ENCODE measurements at regions not wholly inside any gene's neighbourhood (a gene's known extent, or its start where the extent isn't known, plus 50 kb on each side); places are given as distances from the start of the nearest gene placed in this dataset.

- in situ Hi-C loops (cut with MboI; ENCODE audit: low pct_unique_long_range_greater_than_20kb, low sequenced_read_pairs), result no loop called here
- DNase-seq, result no peak
Observed at GRCh38 chr3:99544786-99545281, 93.6 kb upstream of the COL8A1 start.

- no peak for DNase-seq
- in situ Hi-C loops (cut with MboI; ENCODE audit: low pct_unique_long_range_greater_than_20kb, low sequenced_read_pairs), result no loop called here
Observed at GRCh38 chr3:99543796-99544195, 94.6 kb upstream of the COL8A1 start.

GRCh38 chr3:99542767-99543518, 95.5 kb upstream of the COL8A1 start:
- no peak for DNase-seq
- in situ Hi-C loops (cut with MboI; ENCODE audit: low pct_unique_long_range_greater_than_20kb, low sequenced_read_pairs), result no loop called here

- in situ Hi-C loops (cut with MboI; ENCODE audit: low pct_unique_long_range_greater_than_20kb, low sequenced_read_pairs), result no loop called here
- DNase-seq, result no peak
Observed at GRCh38 chr3:99541181-99541580, 97.2 kb upstream of the COL8A1 start.

GRCh38 chr3:99537416-99537815, 101.0 kb upstream of the COL8A1 start:
- DNase-seq, result no peak

GRCh38 chr3:99536555-99537314, 101.7 kb upstream of the COL8A1 start:
- in situ Hi-C loops (cut with MboI; ENCODE audit: low pct_unique_long_range_greater_than_20kb, low sequenced_read_pairs), result no loop called here
- no peak for DNase-seq

More at GRCh38 chr3:99537416-99537815, 101.0 kb upstream of the COL8A1 start:
- in situ Hi-C loops (cut with MboI; ENCODE audit: low pct_unique_long_range_greater_than_20kb, low sequenced_read_pairs), result no loop called here

- in situ Hi-C loops (cut with MboI; ENCODE audit: low pct_unique_long_range_greater_than_20kb, low sequenced_read_pairs), result no loop called here
- DNase-seq, result no peak
Observed at GRCh38 chr3:99534951-99535704, 103.3 kb upstream of the COL8A1 start.

GRCh38 chr3:99532246-99532645, 106.1 kb upstream of the COL8A1 start:
- in situ Hi-C loops (cut with MboI; ENCODE audit: low pct_unique_long_range_greater_than_20kb, low sequenced_read_pairs), result no loop called here
- DNase-seq, result peak; percentile 53

- no peak for DNase-seq
- in situ Hi-C loops (cut with MboI; ENCODE audit: low pct_unique_long_range_greater_than_20kb, low sequenced_read_pairs), result no loop called here
Observed at GRCh38 chr3:99529265-99529664, 109.1 kb upstream of the COL8A1 start.

GRCh38 chr3:99526921-99527320, 111.5 kb upstream of the COL8A1 start:
- in situ Hi-C loops (cut with MboI; ENCODE audit: low pct_unique_long_range_greater_than_20kb, low sequenced_read_pairs), result no loop called here
- DNase-seq, result no peak

GRCh38 chr3:99524559-99524958, 113.8 kb upstream of the COL8A1 start:
- DNase-seq, result no peak
- in situ Hi-C loops (cut with MboI; ENCODE audit: low pct_unique_long_range_greater_than_20kb, low sequenced_read_pairs), result no loop called here

- DNase-seq, result no peak
- in situ Hi-C loops (cut with MboI; ENCODE audit: low pct_unique_long_range_greater_than_20kb, low sequenced_read_pairs), result no loop called here
Observed at GRCh38 chr3:99523431-99524127, 114.8 kb upstream of the COL8A1 start.

GRCh38 chr3:99522147-99522546, 116.2 kb upstream of the COL8A1 start:
- in situ Hi-C loops (cut with MboI; ENCODE audit: low pct_unique_long_range_greater_than_20kb, low sequenced_read_pairs), result no loop called here
- DNase-seq, result no peak

- no peak for DNase-seq
- in situ Hi-C loops (cut with MboI; ENCODE audit: low pct_unique_long_range_greater_than_20kb, low sequenced_read_pairs), result no loop called here
Observed at GRCh38 chr3:99521551-99521950, 116.8 kb upstream of the COL8A1 start.

GRCh38 chr3:99520513-99520912, 117.9 kb upstream of the COL8A1 start:
- in situ Hi-C loops (cut with MboI; ENCODE audit: low pct_unique_long_range_greater_than_20kb, low sequenced_read_pairs), result no loop called here
- no peak for DNase-seq

- DNase-seq, result no peak
- in situ Hi-C loops (cut with MboI; ENCODE audit: low pct_unique_long_range_greater_than_20kb, low sequenced_read_pairs), result no loop called here
Observed at GRCh38 chr3:99516936-99517335, 121.5 kb upstream of the COL8A1 start.

GRCh38 chr3:99515891-99516290, 122.5 kb upstream of the COL8A1 start:
- DNase-seq, result no peak
- in situ Hi-C loops (cut with MboI; ENCODE audit: low pct_unique_long_range_greater_than_20kb, low sequenced_read_pairs), result no loop called here

- DNase-seq, result no peak
- in situ Hi-C loops (cut with MboI; ENCODE audit: low pct_unique_long_range_greater_than_20kb, low sequenced_read_pairs), result no loop called here
Observed at GRCh38 chr3:99509224-99509623, 129.2 kb upstream of the COL8A1 start.

- no peak for DNase-seq
- in situ Hi-C loops (cut with MboI; ENCODE audit: low pct_unique_long_range_greater_than_20kb, low sequenced_read_pairs), result no loop called here
Observed at GRCh38 chr3:99508191-99508590, 130.2 kb upstream of the COL8A1 start.

Measured in KBM-7 (cell line).